NCI-H510A treated with DMSO at 0.1 percent for 48 hours (cell line): ENCODE measurements at regions not wholly inside any gene's neighbourhood (a gene's known extent, or its start where the extent isn't known, plus 50 kb on each side); places are given as distances from the start of the nearest gene placed in this dataset.
"Not testable (repeated sequence)": the region's sequence is repeated elsewhere in the genome, so short reads cannot be mapped to it uniquely, and the experiment has no call there.

ENCODE experiments used
- DNase-seq: peaks from one replicate; lab custom pipeline; 2025; lab: John Stamatoyannopoulos, UW

DNA sequence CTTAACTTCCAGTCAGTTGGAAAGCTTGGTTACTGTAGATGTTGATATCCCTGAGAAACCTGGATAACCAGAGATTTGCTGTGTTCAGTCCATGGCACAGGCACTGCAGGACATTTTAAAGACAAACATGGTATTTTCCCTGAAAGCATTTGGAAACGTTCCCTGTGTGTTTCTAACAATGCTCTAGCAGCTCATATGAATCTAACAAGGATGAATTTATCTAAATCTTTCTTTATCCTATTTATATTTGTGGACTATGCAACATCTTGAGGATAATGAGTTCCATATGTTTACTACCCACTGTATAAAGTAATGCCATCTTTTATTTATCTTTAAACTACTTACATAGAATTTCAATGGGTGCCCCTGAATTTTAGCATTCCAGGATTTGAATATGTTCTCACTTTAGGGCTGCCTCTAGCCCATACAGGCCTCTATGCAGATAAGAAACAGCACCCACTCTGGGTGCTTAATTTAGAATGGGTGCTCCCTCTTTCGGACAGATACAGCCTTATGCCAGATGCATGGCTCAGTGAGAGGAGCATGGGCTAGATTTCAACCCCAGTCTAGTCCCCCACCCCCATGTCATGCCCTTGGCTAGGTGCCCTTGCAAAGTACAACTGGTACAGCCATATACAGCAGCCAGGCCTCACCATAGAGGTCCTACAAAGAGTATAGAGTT lies 50.6 kb upstream of the NEMP2 start:
- DNase-seq, result no peak

DNA sequence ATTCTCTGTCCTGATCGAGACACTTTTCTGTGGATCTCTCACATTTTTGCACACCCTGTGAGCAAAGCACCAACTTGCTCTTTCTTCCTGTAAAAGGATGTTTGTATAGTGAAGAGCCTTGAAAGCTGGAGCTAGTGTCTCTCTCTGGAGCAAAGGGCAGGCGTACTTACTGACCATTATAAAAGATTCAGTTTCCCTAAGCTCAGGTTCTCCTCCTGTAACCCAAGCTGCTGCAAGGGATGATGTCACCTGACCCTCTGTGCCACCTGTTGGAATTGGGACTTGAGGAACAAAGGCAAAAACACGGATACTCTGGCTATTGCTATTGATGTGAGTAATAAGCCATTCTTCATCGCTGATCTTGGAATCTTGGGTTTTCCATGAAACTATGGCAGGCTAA lies 52.6 kb upstream of the NEMP2 start:
- peak; percentile 84 for DNase-seq

DNA sequence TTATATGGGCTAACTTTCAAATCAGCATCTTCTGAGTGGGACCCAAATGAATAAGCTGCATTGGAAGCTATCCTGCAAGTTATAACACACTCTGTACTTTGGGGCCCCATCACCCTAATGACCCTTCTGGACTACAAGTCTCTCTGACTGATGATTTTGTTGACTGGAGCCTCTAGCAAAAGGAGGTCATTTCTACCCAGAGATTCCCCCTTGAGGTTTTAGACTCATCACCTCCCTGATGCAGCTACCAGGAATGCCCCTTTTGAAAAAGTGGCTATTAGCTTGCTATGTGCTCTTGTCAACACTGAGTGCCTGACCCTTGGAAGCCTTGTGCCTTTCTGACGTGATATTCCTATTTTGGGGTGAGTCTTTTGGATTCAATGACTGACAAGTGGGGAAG lies 54.5 kb upstream of the NEMP2 start:
- no peak for DNase-seq

DNA sequence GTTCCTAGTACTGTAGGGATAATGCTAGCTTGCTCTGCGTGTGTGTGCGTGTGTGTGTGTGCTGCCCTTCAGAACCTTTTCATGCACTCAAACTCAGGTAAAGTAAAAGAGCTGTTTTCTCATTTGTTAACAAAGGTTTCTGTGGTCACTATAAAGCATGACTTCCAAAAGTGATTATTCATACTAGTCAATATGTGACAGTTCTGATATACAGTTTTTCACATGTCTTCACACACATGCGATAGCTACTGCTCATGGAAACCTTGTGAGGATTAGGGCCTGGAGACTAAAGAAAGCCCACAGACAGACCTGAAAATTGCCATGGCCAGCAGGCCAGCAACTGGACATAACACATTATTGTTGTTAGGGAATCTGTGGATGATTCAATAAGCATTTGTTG lies 56.9 kb upstream of the NEMP2 start:
- no peak for DNase-seq

DNA sequence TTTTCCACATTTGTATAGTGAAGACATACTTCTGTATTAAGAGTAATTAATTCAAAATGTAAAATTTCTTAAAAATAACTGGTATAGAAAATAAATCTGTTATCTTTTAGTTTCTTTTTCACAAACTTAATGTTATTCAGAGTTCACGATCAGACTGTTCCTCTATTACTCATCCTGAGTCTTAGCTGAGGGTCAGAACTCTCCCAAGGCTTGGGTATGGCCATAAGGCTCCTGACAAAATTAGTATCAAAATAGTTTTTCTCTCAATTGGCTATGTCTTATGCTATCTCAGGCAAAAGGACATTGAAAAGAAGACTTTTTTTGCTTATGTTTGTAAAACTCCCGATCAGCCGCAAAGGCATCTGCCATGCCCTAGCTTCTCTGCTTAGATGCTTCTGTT lies 56.1 kb upstream of the NAB1 start:
- DNase-seq, result no peak

DNA sequence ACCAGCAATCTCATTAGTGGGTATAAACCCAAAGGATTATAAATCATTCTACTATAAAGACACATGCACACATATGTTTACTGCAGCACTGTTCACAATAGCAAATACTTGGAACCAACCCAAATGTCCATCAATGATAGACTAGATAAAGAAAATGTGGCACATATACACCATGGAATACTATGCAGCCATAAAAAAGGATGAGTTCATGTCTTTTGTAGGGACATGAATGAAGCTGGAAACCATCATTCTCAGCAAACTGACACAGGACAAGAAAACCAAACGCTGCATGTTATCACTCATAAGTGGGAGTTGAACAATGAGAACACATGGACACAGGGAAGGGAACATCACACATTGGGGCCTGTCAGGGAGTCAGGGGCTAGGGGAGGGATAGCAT lies 53.0 kb upstream of the NAB1 start:
- not testable (repeated sequence) for DNase-seq

DNA sequence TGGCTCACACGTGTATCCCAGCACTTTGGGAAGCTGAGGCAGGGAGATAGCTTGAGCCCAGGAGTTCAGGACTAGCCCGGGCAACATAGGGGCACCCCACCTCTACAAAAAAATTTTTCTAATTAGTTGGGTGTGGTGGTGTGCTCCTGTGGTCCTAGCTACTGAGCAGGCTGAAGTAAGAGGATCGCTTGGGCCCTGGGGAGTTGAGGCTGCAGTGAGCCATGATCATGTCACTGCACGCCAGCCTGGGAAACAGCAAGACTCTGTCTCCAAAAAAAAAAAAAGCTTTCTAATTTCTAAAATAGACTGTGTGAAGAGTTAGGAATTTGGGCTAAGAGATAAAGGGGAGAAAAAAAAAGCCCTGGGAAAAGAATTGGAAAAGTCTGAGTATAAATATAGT lies 51.9 kb upstream of the NAB1 start:
- DNase-seq, result no peak

DNA sequence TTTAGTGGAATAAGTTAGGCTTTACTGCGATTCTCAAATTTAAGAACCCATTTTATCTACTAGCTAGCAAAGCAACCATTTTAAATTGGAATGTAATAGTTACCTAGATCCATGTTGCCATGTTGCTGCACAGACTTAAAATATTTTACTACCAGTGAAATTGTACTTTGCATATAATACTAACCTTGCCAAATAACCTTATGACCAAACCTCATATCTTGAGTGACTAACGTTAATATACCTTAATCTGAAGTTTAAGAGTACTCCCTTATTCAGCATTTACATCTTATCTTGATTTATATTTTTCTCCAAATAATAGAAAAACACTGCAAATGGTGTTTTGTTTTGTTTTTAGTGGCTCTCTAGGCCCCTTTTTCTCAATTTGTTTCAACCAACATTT lies 50.3 kb upstream of the NAB1 start:
- DNase-seq, result no peak

DNA sequence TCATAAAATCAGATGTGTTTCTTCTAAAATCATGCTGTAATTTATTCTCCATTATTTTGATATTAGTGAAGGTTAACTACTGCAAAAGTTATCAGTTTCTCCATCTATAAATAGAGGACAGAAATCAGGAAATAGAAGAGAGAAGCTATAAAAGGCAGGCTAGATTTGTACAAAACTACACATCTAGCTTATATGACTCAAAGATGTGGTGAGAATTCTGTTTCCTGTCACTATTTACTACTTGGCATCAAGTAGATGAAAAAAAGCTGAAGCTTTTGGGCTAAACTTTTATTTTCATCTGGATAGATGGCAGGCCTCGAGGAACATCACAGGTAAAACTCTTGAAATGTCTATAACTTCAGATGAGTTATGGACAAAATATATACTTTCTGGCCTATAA lies 49.8 kb upstream of the NAB1 start:
- no peak for DNase-seq
